ENCODE measurements at regions not wholly inside any gene's neighbourhood (a gene's known extent, or its start where the extent isn't known, plus 50 kb on each side); places are given as distances from the start of the nearest gene placed in this dataset.

- Histone ChIP-seq H3K27ac (no peak overlapping the region), H3K4me2 (peak overlapping the region; percentile 52), H3K4me3 (no peak overlapping the region), H3K4me1 (ENCODE audit: insufficient read depth) (peaks cover 6% of the 10 kb centered on the region), H3K27me3 (no peaks in the 10 kb centered on the region), H2AFZ (no peak overlapping the region), H3K79me2 (no peaks in the 10 kb centered on the region), H3K9me3 (ENCODE audit: low read depth) (no peaks in the 10 kb centered on the region), H3K36me3 (replicated peaks; ENCODE audit: insufficient read depth, low read depth) (no peaks in the 10 kb centered on the region), H4K20me1 (ENCODE audit: insufficient read depth, poor library complexity, severe bottlenecking) (no peaks in the 10 kb centered on the region), H3K9me2 (replicated peaks; ENCODE audit: insufficient read depth) (no peaks in the 10 kb centered on the region)
- 93% methylated on average over 2 of the region's 3 CpGs for WGBS (ENCODE audit: low lambda C conversion rate, missing lambda C conversion rate)
- DNase-seq (ENCODE audit: low spot score) = no peak
- no peak for TF ChIP-seq CTCF (IDR thresholded peaks at IDR 0.05; ENCODE audit: poor library complexity)
- TF ChIP-seq EZH2phosphoT487 (IDR thresholded peaks at IDR 0.05; ENCODE audit: low read depth, severe bottlenecking, unreplicated experiment) = no peak
- TF ChIP-seq EZH2 (IDR thresholded peaks at IDR 0.05; ENCODE audit: borderline replicate concordance) = no peak
Observed at GRCh38 chr7:45454771-45455170, 119.4 kb upstream of the ADCY1 start.

GRCh38 chr7:45455662-45456061, 118.5 kb upstream of the ADCY1 start:
- Histone ChIP-seq H3K27me3 (no peaks in the 10 kb centered on the region), H3K36me3 (replicated peaks; ENCODE audit: insufficient read depth, low read depth) (no peaks in the 10 kb centered on the region), H3K27ac (no peak overlapping the region), H3K4me1 (ENCODE audit: insufficient read depth) (peaks cover 6% of the 10 kb centered on the region), H3K9me2 (replicated peaks; ENCODE audit: insufficient read depth) (no peaks in the 10 kb centered on the region), H3K4me3 (no peak overlapping the region), H2AFZ (no peak overlapping the region), H3K9me3 (ENCODE audit: low read depth) (no peaks in the 10 kb centered on the region), H3K79me2 (no peaks in the 10 kb centered on the region), H3K4me2 (peak overlapping the region; percentile 52), H4K20me1 (ENCODE audit: insufficient read depth, poor library complexity, severe bottlenecking) (no peaks in the 10 kb centered on the region)
- no peak for TF ChIP-seq EZH2phosphoT487 (IDR thresholded peaks at IDR 0.05; ENCODE audit: low read depth, severe bottlenecking, unreplicated experiment)
- TF ChIP-seq CTCF (IDR thresholded peaks at IDR 0.05; ENCODE audit: poor library complexity) = no peak
- TF ChIP-seq EZH2 (IDR thresholded peaks at IDR 0.05; ENCODE audit: borderline replicate concordance) = no peak
- peak; percentile 22 for DNase-seq (ENCODE audit: low spot score)
- WGBS (ENCODE audit: low lambda C conversion rate, missing lambda C conversion rate) = 67% methylated on average over 4 of the region's 4 CpGs

GRCh38 chr7:45456105-45456504, 118.1 kb upstream of the ADCY1 start:
- no peaks in the 10 kb centered on the region for H3K9me3 ChIP-seq (ENCODE audit: low read depth)
- H3K4me3 ChIP-seq = no peak overlapping the region
- H4K20me1 ChIP-seq (ENCODE audit: insufficient read depth, poor library complexity, severe bottlenecking) = no peaks in the 10 kb centered on the region
- no peak overlapping the region for H3K4me2 ChIP-seq
- H3K9me2 ChIP-seq (replicated peaks; ENCODE audit: insufficient read depth) = no peaks in the 10 kb centered on the region
- peaks cover 6% of the 10 kb centered on the region for H3K4me1 ChIP-seq (ENCODE audit: insufficient read depth)
- H3K27me3 ChIP-seq = no peaks in the 10 kb centered on the region
- no peak for DNase-seq (ENCODE audit: low spot score)
- TF ChIP-seq EZH2 (IDR thresholded peaks at IDR 0.05; ENCODE audit: borderline replicate concordance) (no peak), EZH2phosphoT487 (IDR thresholded peaks at IDR 0.05; ENCODE audit: low read depth, severe bottlenecking, unreplicated experiment) (no peak), CTCF (IDR thresholded peaks at IDR 0.05; ENCODE audit: poor library complexity) (no peak)
- H2AFZ ChIP-seq = no peak overlapping the region
- H3K27ac ChIP-seq = no peak overlapping the region
- H3K79me2 ChIP-seq = no peaks in the 10 kb centered on the region
- H3K36me3 ChIP-seq (replicated peaks; ENCODE audit: insufficient read depth, low read depth) = no peaks in the 10 kb centered on the region
- WGBS (ENCODE audit: low lambda C conversion rate, missing lambda C conversion rate) = 85% methylated on average over 5 of the region's 5 CpGs

Data from hepatocyte (in vitro differentiated cells).